Endothelial cell of hepatic sinusoid (primary cell): ENCODE measurements at regions not wholly inside any gene's neighbourhood (a gene's known extent, or its start where the extent isn't known, plus 50 kb on each side); places are given as distances from the start of the nearest gene placed in this dataset.
"Not testable (repeated sequence)": the region's sequence is repeated elsewhere in the genome, so short reads cannot be mapped to it uniquely, and the experiment has no call there.

Source experiments
- in situ Hi-C: cut with HindIII; loops from 2 replicates; pipeline ENCODE4 v1.10.0; 2017; ENCODE audit warnings: low sequenced_read_pairs

DNA sequence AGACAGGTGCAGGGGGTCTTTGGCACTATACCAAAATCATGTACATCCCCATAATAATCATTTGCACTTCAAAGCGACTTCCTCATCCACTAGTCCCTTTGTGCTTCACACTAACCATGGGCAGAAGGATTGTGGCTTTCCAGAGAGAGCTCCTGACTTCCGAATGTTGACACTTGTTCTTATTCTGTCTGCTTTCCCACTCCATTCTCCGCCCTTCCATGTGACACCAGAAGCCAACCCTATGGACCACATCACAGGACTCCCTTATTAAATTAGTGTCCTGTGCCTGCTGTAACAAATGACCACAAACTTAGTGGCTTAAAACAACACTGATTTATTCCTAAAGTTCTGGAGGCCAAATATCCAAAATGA, 91.6 kb downstream of the CMC2 start:
- in situ Hi-C loops, result no loop called here

DNA sequence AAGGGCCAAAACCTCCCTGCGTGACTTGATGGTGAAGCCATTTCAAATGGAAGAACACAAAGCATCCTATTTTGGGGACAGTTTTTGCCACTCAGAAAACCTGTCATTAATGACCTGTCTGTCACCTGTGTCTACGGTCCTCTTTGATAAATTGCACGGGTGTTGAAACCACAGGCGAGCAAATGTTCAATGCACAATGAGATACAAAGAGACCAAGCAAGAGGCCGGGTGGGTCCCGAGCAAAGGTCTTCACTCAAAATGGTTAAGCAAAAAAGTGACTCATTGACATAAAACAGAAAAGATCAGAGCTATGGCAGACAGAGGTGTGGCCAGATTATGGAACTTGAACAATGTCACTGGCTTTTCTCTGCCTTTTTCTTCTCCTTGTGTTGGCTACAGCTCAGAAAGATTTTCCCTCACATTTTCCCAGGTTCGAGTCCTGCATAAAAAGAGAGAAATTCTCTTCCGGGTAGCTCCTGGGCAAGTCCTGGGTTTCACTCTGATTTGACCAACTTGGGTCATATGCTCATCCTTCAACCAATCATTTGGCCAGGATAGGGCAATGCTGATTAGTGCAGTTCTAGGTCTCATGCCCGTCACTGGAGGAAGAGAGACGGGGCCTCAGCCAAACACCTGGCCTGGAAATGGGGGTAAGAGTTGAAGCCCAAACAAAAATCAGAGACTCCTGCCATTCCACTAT, 92.2 kb downstream of the CMC2 start:
- in situ Hi-C loops, result no loop called here

DNA sequence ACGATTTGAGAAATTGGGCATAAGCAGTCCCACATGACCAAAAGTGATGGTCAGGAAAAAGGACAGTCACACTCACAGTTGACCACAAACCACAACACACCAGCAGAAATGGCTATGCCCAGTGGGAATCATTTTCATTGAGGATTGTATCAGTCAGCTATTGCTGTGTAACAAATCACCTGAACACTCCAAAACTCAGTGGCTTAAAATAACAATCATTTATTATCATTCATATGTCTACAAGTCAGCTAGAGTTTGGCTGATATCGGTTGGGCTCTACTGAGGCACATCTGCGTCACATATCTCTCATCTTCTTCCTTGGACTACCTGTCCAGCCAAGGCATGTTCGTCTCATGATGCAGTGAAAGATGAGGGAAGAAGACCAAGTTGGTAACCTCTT, 93.3 kb downstream of the CMC2 start:
- in situ Hi-C loops, result no loop called here

DNA sequence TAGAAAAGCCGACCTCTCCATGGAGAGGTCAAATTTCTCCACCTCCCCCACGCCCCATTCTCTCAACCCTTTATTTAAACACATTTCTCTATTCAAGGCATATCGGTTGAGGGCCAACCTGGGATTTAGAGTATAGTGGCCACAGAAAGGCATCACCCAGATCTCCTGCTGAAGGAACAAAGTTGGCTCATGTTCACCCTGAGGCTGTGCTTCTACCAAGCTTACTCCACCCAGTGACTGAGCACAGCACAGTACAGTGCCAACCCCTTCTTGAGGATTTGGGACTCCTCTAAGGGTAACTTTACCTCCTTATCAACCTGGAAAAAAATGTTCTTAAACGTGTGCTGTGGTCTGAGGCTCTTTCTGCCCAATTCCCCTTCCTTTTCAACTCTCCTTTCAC, 94.0 kb downstream of the CMC2 start:
- in situ Hi-C loops, result no loop called here

DNA sequence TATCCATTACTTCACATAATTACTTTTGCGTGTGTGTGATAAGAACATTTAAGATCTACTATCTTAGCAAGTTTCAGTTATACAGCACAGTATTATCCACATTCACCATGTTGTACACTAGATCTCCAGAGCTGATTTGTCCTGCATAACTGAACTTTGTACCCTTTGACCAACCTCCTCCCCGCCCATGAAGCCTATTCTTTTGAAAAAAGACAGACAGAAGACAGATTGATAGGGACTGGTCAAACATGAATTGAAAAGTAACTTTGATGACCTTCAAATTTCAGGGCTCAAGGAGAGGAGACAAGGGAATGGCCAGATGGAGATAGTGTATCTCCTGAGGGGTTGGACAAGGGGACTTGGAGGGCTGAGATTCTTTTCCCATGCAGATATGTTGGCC, 96.3 kb downstream of the CMC2 start:
- in situ Hi-C loops, result no loop called here

DNA sequence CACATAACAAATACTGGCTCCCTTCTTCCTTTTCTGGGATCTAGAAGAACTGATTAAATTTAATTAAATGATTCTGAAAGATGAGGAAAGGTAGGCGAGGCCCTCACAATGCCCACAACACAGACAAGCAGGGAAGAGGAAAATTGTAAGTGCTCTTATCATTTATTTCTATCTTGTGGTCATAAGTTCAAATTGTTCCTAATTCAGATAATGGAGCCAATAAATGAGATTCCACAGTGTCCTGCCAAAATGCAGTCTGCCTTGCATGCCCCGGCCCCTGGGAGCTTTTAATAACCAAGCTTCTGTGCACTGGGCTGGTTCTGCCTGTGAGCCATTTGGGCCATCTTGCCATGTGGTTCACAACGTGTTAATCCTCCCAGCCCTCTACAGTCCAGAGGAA, 97.0 kb downstream of the CMC2 start:
- in situ Hi-C loops, result no loop called here

DNA sequence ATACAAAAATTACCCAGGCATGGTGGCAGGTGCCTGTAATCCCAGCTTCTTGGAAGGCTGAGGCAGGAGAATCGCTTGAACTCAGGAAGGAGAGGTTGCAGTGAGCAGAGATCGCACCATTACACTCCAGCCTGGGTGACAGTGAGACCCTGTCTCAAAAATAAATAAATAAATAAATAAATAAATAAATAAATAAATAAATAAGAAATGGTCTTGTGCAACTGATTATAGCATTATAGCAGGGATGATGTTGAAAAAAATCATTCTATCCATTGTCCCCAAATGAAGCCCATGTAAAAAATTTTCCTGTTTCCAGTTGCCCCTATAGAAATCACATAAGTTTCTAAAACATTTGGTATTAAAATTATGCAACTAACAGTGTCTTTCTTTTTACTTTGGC, 100.5 kb downstream of the CMC2 start:
- in situ Hi-C loops, result not testable (repeated sequence)

DNA sequence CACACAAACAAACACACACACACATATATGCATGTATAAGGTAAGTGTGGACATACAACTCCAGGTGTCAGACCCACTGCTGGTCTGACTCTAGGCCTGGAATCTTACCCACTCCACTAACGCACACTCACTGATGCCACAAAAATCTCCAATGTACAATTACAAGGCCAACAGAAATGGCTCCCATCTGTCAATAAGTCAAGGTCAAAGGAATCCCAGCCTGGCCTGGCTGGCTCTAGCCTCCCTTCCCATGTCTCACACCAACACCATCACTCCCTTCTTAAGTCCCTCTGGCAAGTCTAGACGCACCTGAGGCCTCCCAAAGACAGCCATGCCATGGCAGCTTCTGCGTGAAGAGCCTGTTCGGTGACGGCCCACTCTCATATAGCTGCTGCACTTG, 99.2 kb upstream of the CDYL2 start:
- in situ Hi-C loops, result no loop called here

DNA sequence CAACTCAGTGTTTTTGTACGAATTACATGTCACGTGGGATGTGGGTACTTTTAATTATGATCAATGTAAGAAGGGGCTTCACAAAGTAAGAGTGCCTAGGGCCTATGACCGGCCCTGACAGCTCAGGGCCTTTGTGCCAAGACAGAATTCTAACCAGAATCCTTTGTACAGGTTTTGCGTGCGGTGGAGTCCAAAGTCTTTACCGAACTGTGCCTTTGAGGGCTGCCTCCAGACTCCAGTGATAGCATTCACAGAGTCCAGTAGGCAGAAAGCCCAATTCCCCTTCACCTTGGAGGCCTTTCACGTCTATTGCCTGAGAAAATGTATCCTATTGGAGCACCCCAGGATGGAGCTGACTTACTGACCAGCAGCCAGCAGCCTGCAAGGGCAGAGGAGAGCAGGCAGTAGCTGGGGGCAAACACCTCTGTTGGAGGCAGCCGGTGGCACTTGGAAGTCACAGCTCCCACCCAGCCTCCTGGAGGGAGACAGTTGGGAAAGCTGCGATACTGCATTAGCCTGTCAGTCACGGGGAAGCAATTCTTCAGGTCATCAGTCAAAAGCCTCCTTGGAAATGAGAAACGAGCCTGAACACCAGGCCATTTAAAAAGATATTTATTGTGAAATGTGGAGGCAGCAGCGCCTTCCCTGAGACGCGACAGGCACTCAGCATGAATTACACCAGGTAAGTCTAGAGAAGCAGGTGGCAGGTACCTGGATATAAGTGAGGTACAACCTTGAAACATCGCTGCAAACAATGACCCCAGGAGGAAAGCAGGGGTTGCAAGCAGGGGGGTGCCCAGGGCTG, 98.1 kb upstream of the CDYL2 start:
- in situ Hi-C loops, result no loop called here

DNA sequence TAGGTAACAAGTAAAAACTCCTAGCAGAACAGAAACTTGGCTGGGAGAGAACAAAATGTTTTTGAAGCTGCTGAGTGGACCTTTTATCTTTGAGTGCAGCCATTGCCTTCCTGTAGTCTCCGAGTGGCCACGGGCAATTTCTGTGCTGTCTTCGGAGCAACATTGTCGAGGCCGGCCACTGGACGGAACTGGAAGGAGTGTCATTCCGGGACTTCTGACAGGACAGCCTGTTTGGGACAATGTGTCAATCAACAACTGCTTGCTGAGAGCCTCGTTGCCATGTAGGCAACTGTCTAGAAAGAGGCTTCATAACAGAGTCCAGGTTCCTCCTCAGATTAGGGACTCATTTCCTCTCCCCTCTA, 96.2 kb upstream of the CDYL2 start:
- in situ Hi-C loops, result no loop called here

DNA sequence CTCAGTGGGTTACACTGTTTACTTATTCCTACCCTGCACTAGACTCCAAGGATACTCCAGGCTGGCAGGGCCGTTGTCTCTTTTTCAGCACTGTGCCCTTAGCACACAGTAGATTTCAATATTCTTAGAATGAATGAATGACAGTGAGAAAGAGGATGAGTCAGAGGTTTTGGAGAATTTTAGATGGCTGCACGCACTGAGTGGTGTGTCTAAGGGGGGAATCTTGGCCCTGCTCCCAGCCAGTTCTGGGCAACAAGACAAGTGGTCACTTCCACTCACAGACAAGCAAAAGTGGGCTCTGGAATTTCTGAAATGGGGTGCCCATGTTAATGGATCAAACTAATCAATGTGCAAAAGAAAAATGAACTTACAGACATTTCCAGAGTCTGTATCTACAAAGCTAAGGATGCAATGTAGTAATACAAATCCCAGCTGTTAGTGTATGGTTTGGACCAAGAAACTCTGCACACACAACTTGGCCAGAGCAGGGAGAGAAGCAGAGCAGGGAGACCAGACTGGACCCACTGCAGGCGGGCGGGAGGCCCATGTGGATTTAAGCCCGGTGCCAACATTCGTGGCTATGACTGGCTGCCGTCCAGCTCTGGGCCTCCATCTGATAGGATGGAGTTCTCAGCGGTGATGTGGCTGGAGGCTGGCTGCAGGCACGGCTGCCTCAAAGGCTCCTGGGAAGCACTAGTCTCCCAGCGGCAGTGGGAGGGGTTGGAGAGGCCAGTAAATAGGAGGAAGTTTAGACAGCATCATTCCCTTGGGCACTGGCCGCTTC, 95.6 kb upstream of the CDYL2 start:
- in situ Hi-C loops, result no loop called here

DNA sequence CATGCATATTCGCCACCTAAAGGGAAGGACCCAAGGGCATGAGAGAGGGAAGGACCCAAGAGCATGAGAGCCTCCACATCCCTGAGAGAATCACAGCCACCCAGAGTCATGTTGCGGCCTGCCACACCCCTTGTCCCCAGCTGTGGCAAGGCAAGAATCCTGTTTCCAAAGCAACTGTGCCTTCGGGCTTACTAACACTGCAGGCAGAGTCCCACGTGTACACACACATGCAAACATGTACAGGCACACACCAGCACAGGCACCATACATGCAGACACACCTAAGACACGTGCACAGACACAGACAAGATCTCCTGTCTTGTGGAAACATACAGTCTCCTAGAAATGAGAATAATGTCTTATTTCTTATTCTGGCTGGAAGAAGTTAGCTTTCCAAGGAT, 92.4 kb upstream of the CDYL2 start:
- in situ Hi-C loops, result no loop called here

DNA sequence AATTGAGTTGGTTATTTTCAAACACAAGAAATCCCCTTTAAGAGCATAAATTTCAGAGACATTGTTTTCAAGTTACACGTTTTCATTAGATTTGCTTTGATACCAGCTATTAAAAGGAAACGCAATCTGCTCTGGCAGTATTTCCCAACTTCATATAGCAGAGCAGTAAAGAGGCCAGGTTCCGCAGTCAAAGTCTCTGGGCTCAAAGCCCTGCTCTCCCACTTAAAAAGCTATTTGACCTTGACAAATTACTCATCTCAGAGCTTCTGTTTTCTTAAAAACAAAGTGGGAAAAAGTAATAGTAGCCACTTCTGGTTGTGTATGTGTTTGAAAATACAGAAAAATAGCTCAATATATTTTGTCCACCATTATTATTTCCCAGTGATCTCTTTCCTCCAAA, 89.7 kb upstream of the CDYL2 start:
- in situ Hi-C loops, result loop anchor here (5.0 kb wide), 1 partner anchor 38 kb away; no protein-coding TSS in a partner anchor

DNA sequence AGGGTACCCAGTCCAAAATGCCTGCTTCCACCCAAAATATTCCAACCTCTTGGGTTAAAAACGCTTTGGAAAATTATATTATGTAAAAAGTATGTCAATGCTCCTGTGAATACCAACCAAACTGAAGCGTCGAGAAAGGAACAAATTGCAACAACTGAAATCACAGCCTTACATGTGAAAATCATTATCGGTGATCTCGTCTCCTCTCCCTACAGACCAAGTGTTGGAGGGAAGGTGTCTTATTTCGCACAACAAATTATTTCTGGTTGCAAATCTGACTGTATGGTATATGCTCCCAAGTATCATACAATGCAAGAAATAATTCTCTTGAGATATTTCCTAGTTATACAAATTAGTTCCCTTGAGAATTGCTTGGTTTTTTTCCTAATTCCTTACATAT, 89.3 kb upstream of the CDYL2 start:
- in situ Hi-C loops, result loop anchor here (5.0 kb wide), 1 partner anchor 39 kb away; no protein-coding TSS in a partner anchor

DNA sequence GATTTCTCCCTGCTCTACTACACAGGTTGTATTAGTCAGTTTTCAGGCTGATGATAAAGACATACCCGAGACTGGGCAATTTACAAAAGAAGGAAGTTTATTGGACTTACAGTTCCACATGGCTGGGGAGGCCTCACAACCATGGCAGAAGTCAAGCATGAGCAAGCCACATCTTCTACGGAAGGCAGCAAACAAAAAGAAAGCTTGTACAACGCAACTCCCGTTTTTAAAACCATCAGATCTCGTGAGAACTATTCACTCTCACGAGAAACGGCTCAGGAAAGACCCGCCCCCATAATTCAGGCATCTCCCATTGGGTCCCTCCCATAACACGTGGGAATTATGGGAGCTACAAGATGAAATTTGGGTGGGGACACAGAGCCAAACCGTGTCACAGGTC, 88.0 kb upstream of the CDYL2 start:
- in situ Hi-C loops, result loop anchor here (5.0 kb wide), 1 partner anchor 40 kb away; no protein-coding TSS in a partner anchor

DNA sequence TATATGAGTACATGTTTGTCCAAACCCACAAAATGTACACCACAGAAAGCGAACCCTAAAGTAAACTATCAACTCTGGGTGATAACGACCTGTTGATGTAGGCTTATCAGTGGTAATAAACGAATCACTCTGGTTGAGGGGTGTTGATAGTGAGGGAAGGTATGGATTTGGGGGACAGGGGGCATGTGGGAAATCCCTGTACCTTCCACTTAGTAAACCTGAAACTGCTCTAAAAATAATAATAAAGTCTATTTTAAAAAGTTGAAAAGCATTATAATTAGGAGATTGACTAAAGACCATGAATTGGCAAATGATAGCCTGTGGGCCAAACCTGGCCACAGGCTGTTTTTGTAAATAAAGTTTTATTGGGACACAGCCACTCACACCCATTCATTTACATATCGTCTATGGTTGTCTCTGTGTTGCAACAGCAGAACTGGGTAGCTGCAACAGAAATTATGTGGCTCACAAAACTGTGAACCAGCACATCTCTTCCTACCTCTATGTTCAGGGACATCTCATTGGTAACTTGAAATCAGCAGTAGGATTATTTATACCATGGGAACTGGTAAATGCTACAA, 85.5 kb upstream of the CDYL2 start:
- in situ Hi-C loops, result loop anchor here (5.0 kb wide), 1 partner anchor 42 kb away; no protein-coding TSS in a partner anchor

DNA sequence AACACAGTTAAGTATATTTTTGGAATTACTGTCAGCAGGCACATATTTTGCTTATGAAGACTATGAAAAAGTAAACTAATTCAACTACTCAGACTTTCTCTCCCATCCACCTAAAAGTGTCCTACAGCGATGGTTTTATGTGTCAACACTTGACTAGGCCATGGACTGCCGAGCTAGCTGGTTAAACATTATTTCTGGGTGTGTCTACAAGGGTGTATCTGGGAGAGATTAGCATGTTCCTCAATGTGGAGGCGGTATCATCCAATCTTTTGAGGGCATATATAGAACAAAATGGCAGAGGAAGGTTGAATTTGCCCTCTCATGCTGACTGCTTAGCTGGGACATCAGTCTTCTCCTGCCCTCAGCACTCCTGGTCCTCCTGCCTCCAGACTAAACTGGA, 82.7 kb upstream of the CDYL2 start:
- in situ Hi-C loops, result no loop called here

DNA sequence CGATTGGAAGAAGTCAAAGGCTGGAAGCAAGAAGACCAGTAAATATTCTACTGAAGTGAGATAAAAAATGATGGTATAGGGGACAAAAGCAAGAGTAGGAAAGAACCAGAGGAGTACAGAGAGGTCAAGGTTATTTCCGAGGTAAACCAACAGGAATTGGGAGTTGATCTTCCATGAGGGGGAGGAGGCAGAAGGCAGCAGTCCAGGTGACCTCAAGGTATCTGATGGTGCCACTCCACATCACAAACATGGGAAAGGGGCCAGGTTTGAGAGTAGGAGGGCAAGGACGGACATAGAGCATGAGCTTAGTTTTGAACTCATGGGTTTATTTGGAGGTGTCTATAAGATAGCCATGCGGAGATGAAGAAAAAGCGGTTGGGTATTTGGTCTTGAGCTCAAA, 79.4 kb upstream of the CDYL2 start:
- in situ Hi-C loops, result no loop called here

DNA sequence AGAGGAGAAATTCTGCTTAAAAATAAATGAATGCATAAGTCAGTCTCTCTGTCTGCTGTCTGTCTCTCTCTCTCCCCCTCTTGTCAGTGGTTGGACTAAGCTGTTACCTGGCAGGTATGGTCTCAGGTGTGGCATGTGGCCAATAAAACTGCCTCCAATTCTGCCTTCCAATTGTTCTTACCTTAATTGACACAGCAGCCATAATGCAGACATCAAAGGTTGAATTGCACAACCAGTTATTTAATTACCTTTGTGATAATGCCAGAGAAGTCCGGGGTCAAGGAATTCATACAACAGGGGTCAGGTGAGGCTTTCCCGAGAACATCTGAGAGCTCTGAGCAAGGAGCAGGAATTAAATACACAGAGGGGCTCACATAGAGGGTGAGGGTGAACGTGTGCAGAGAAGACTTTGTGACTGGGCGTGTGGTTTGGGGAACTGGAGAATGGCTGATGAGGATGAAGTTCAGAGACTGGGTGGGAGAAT, 78.8 kb upstream of the CDYL2 start:
- in situ Hi-C loops, result no loop called here

DNA sequence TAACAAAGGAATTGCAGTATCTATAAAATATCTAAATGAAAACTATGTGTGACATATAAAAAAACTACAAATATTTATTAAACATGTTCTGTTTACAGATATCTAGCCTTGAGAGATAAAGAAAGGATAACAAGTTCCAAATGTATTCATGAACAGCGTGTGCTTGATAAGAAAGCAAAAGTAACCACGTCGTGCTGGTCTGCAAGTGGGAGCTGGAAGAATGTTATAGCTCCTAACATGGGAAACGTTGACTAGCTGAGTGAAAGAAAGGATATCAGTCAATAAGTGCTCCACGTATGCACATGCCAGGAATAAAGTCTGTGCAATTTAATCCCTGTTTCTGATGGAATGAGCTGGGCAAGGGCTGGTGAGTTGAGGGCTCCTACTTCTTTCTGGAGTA, 71.2 kb upstream of the CDYL2 start:
- in situ Hi-C loops, result no loop called here

DNA sequence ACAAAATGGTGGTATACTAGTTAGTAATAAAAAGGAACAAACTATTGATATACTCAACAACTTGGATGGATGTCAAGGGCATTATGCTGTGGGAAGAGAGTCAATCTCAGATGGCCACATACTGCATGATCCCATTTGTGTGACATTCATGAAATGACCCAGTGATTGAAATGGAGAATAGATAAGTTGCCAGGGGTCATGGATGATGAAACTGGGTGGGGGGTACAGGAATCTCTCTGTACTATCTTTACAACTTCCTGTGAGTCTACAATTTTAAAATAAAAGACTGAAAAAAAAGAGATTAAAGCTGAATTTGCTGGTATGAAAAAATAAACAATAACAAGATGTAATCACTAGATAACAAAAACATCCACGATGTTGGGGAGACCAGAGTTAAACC, 70.5 kb upstream of the CDYL2 start:
- in situ Hi-C loops, result no loop called here
